Hepatocyte (in vitro differentiated cells): ENCODE measurements at regions not wholly inside any gene's neighbourhood (a gene's known extent, or its start where the extent isn't known, plus 50 kb on each side); places are given as distances from the start of the nearest gene placed in this dataset.

Experiments
- DNase-seq: peaks from one replicate; pipeline ENCODE4 v3.0.0-alpha.2; 2016; ENCODE audit warnings: low spot score
- H2AFZ ChIP-seq: fragments of 200-600 bp; sonication (generic); 2 replicates; pipeline ENCODE4 v1.6.0; 2016; ENCODE audit warnings: antibody characterized with exemption, mild to moderate bottlenecking
- H3K27ac ChIP-seq: fragments of 200-600 bp; sonication (generic); 2 replicates; pipeline ENCODE4 v1.5.1; 2016; ENCODE audit warnings: mild to moderate bottlenecking
- H3K27me3 ChIP-seq: fragments of 200-600 bp; sonication (generic); 2 replicates; pipeline ENCODE4 v1.6.1; 2016
- H3K36me3 ChIP-seq: fragments of 200-600 bp; sonication (generic); replicated peaks from 2 replicates; pipeline ENCODE4 v1.5.1; 2016; ENCODE audit warnings: low read depth; ENCODE audit not compliant: insufficient read depth
- H3K4me1 ChIP-seq: fragments of 200-600 bp; sonication (generic); 2 replicates; pipeline ENCODE4 v1.5.1; 2016; ENCODE audit warnings: mild to moderate bottlenecking, moderate library complexity; ENCODE audit not compliant: insufficient read depth
- H3K4me2 ChIP-seq: fragments of 200-600 bp; sonication (generic); 2 replicates; pipeline ENCODE4 v1.6.0; 2016
- H3K4me3 ChIP-seq: fragments of 200-600 bp; sonication (generic); 2 replicates; pipeline ENCODE4 v1.5.1; 2016; ENCODE audit warnings: mild to moderate bottlenecking
- H3K79me2 ChIP-seq: fragments of 200-600 bp; sonication (generic); 2 replicates; pipeline ENCODE4 v1.6.0; 2017; ENCODE audit warnings: mild to moderate bottlenecking
- H3K9me2 ChIP-seq: fragments of 200-600 bp; sonication (generic); replicated peaks from 2 replicates; pipeline ENCODE4 v1.6.0; 2017; ENCODE audit warnings: mild to moderate bottlenecking; ENCODE audit not compliant: insufficient read depth
- H3K9me3 ChIP-seq: fragments of 200-600 bp; sonication (generic); 2 replicates; pipeline ENCODE4 v1.5.1; 2016; ENCODE audit warnings: low read depth, mild to moderate bottlenecking
- H4K20me1 ChIP-seq: fragments of 200-600 bp; sonication (generic); 2 replicates; pipeline ENCODE4 v1.6.0; 2016; ENCODE audit warnings: mild to moderate bottlenecking; ENCODE audit not compliant: insufficient read depth, poor library complexity, severe bottlenecking
- EZH2 ChIP-seq: fragments of 200-600 bp; sonication (generic); IDR thresholded peaks from 2 replicates; pipeline ENCODE4 v1.6.1; 2016; ENCODE audit warnings: antibody characterized with exemption, mild to moderate bottlenecking, borderline replicate concordance
- EZH2phosphoT487 ChIP-seq: fragments of 200-600 bp; sonication (generic); IDR thresholded peaks from one replicate; pipeline ENCODE4 v1.6.1; 2018; ENCODE audit warnings: antibody characterized with exemption, mild to moderate bottlenecking, low read depth, moderate library complexity; ENCODE audit not compliant: unreplicated experiment, severe bottlenecking
- WGBS: methylation state at CpG from one replicate; pipeline ENCODE4 v1.1.6; 2016; ENCODE audit warnings: low lambda C conversion rate; ENCODE audit errors: missing lambda C conversion rate; 5-methylcytosine and 5-hydroxymethylcytosine counted together
- TF ChIP-seq, protein P1 (sequence below): fragments of 200-600 bp; sonication (generic); IDR thresholded peaks from 2 replicates; pipeline ENCODE4 v1.5.1; 2016; ENCODE audit warnings: antibody characterized with exemption, mild to moderate bottlenecking; ENCODE audit not compliant: poor library complexity

DNA sequence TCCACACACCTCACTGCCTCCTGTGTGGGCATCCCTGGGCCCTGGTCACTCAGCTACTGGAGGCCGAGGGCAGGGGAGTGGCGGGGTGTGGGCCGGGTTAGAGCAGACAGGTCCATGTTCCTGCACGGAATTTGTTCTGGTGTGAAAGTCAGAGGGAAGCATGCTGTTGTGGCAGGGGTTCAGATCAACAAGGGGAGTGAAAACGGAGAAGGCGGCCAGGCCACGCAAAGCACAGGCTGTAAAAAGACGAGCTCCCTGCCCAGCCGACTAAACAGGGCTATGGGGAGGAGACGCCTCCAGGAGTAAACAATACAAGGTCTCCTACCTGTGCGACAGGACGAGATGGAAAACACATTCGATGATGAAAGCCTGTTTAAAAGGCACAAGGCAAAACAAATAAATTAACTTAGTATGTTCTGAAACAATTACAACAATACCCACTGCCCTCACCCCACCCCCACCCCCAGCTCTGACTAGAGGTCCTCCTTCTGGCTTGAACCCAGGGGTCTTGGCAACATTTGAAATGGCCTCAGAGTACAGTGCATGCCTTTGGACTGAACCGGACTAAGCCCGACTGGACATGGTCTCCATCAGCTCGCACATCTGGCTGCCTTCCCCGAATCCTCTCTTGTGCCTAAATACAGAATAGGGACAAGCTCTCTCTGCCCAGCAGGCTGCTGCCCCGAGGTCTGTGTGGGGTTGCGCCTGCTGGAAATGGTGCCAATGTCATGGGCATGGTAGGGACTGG lies 274.9 kb upstream of the DIO3 start:
- Histone ChIP-seq H3K4me3 (no peak overlapping the region), H4K20me1 (no peaks in the 10 kb centered on the region), H3K27ac (peak overlapping the region; percentile 32), H3K27me3 (no peaks in the 10 kb centered on the region), H3K4me2 (no peak overlapping the region), H2AFZ (no peak overlapping the region), H3K9me2 (no peaks in the 10 kb centered on the region), H3K36me3 (no peaks in the 10 kb centered on the region), H3K4me1 (peaks cover 19% of the 10 kb centered on the region), H3K9me3 (no peaks in the 10 kb centered on the region), H3K79me2 (no peaks in the 10 kb centered on the region)
- 65% methylated on average over 19 of the region's 19 CpGs for WGBS
- no peak for TF ChIP-seq EZH2phosphoT487
- TF ChIP-seq, protein P1, sequence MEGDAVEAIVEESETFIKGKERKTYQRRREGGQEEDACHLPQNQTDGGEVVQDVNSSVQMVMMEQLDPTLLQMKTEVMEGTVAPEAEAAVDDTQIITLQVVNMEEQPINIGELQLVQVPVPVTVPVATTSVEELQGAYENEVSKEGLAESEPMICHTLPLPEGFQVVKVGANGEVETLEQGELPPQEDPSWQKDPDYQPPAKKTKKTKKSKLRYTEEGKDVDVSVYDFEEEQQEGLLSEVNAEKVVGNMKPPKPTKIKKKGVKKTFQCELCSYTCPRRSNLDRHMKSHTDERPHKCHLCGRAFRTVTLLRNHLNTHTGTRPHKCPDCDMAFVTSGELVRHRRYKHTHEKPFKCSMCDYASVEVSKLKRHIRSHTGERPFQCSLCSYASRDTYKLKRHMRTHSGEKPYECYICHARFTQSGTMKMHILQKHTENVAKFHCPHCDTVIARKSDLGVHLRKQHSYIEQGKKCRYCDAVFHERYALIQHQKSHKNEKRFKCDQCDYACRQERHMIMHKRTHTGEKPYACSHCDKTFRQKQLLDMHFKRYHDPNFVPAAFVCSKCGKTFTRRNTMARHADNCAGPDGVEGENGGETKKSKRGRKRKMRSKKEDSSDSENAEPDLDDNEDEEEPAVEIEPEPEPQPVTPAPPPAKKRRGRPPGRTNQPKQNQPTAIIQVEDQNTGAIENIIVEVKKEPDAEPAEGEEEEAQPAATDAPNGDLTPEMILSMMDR: no peak
- TF ChIP-seq EZH2: no peak
- peak; percentile 35 for DNase-seq

DNA sequence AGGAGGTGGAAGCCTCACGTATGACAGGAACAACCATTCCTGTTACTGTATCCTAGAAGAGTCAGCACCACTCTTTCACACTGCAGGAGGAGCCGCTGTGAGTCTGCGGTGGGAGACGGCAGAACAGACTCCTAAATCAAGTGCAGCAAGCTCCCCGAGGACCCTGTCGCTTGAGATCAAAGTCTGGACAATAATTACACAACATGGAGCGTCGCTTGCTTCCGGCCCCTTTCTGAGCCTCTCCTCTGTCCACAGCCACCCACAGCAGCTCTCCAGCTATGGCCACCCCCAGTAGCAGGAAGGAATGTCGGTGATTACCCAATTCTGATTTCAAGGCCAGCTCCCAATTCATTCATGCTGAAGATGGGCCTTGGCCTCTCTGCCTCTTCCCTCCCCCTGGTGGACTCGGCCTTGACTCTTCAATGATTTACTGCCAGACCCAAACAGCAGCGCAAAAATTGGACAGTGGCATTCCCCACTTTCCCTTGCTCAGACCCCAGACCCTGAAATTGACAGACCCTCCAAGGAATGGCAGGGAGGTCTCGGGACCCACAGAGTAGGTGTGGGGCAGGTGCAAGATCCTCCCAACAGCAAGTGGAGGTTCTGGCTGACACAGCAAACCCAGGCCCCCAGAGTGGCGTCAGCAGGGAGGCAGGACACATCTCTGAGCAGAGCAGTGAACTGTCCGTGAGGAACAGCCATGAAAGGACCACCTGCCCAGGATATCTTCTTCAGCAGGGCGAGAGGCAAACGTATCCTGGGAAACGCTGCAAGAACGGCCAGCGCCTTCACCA lies 272.7 kb upstream of the DIO3 start:
- Histone ChIP-seq H3K4me2 (peak overlapping the region; percentile 58), H4K20me1 (no peaks in the 10 kb centered on the region), H3K4me3 (no peak overlapping the region), H3K27ac (peak overlapping the region; percentile 93), H3K79me2 (no peaks in the 10 kb centered on the region), H2AFZ (no peak overlapping the region), H3K9me3 (no peaks in the 10 kb centered on the region), H3K4me1 (peaks cover 35% of the 10 kb centered on the region), H3K27me3 (no peaks in the 10 kb centered on the region), H3K9me2 (no peaks in the 10 kb centered on the region), H3K36me3 (no peaks in the 10 kb centered on the region)
- DNase-seq: peak; percentile 71
- 62% methylated on average over 20 of the region's 20 CpGs for WGBS
- TF ChIP-seq EZH2phosphoT487 (no peak), EZH2 (no peak)
- TF ChIP-seq, protein P1: peak; percentile 11

DNA sequence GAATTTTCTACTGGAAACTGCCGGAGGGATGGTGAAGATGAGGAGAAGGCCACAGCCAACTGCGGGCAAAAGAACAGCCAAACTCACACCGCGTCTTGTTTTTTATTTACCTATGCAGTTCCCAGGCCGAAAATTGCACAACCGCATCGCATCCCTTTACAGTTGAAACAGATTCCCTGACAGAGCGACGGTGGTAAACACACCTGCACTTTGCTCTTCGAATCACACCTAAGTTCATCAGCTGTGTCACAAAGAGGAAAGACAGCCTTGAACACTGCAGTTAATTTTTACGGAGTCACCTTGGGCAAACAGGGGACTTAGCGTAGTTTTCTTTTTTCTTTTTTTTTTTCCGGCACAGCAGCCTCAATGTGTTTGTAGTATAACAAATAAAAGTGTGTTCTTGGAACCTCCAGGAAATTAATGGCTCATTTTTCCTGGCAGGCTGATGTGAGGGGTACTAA lies 272.0 kb upstream of the DIO3 start:
- H4K20me1 ChIP-seq: no peaks in the 10 kb centered on the region
- no peak overlapping the region for H3K4me3 ChIP-seq
- H2AFZ ChIP-seq: no peak overlapping the region
- H3K4me2 ChIP-seq: peak overlapping the region; percentile 54
- H3K27me3 ChIP-seq: no peaks in the 10 kb centered on the region
- TF ChIP-seq, protein P1: no peak
- TF ChIP-seq EZH2 (no peak), EZH2phosphoT487 (no peak)
- H3K36me3 ChIP-seq: no peaks in the 10 kb centered on the region
- peaks cover 35% of the 10 kb centered on the region for H3K4me1 ChIP-seq
- H3K9me3 ChIP-seq: no peaks in the 10 kb centered on the region
- no peaks in the 10 kb centered on the region for H3K9me2 ChIP-seq
- DNase-seq: peak; percentile 82
- H3K79me2 ChIP-seq: no peaks in the 10 kb centered on the region
- H3K27ac ChIP-seq: peak overlapping the region; percentile 93
- 45% methylated on average over 13 of the region's 13 CpGs for WGBS
